ENCODE measurements at regions not wholly inside any gene's neighbourhood (a gene's known extent, or its start where the extent isn't known, plus 50 kb on each side); places are given as distances from the start of the nearest gene placed in this dataset.

DNA sequence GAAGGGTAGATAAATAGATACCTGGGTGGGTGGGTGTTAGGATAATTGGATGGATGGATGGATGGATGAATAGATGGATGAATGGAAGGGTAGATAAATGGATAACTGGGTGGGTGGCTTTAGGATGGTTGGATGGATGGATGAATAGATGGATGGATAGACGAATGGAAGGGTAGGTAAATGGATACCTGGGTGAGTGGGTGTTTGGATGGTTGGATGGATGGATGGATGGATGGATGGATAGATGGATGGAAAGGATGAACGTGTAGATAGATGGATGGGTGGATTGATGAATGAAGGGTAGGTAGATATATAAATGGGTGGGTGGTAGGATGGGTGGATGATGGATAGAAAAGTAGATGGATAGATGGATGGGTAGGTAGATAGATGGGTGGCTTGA is 59.8 kb upstream of the RXRA start:
- no peak for TF ChIP-seq CTCF (IDR thresholded peaks at IDR 0.05; ENCODE audit: low read depth, low read length, poor library complexity, severe bottlenecking)
- no peak for TF ChIP-seq EZH2phosphoT487 (IDR thresholded peaks at IDR 0.05; ENCODE audit: borderline replicate concordance, low read length)

Data from DOHH2 (cell line).